ENCODE measurements at regions not wholly inside any gene's neighbourhood (a gene's known extent, or its start where the extent isn't known, plus 50 kb on each side); places are given as distances from the start of the nearest gene placed in this dataset.

- 53 to 58% (median 56%) methylated on average over 9 of the region's 9 CpGs for WGBS, 3 donors
- no peak overlapping the region for H3K27ac ChIP-seq (ENCODE audit: low read depth, low read length)
These were observed 1337.2 kb downstream of the TBC1D22A start for GRCh38 chr22:48099671-48100070.

- no peak overlapping the region for H3K27ac ChIP-seq (ENCODE audit: low read depth, low read length)
- 67 to 87% (median 84%) methylated on average over 8 of the region's 8 CpGs for WGBS, 3 donors
These were observed 1336.8 kb downstream of the TBC1D22A start for GRCh38 chr22:48099251-48099650.

- 59 to 67% (median 59%) methylated on average over 10 of the region's 10 CpGs for WGBS, 3 donors
- no peak overlapping the region for H3K27ac ChIP-seq (ENCODE audit: low read depth, low read length)
These were observed 1336.4 kb downstream of the TBC1D22A start for GRCh38 chr22:48098921-48099245.

- WGBS, 3 donors = 40 to 44% (median 42%) methylated on average over 8 of the region's 8 CpGs
- no peak overlapping the region for H3K27ac ChIP-seq (ENCODE audit: low read depth, low read length)
These were observed 1335.9 kb downstream of the TBC1D22A start for GRCh38 chr22:48098243-48098920.

- WGBS, 3 donors = 53 to 55% (median 54%) methylated on average over 7 of the region's 7 CpGs
- H3K27ac ChIP-seq (ENCODE audit: low read depth, low read length) = no peak overlapping the region
These were observed 1335.3 kb downstream of the TBC1D22A start for GRCh38 chr22:48097723-48098122.

- H3K27ac ChIP-seq (ENCODE audit: low read depth, low read length) = no peak overlapping the region
- WGBS, 3 donors = 48 to 84% (median 77%) methylated on average over 13 of the region's 13 CpGs
These were observed 1334.6 kb downstream of the TBC1D22A start for GRCh38 chr22:48096851-48097665.

- H3K27ac ChIP-seq (ENCODE audit: low read depth, low read length) = no peak overlapping the region
- 59 to 78% (median 71%) methylated on average over 7 of the region's 7 CpGs for WGBS, 3 donors
These were observed 1334.0 kb downstream of the TBC1D22A start for GRCh38 chr22:48096411-48096810.

GRCh38 chr22:48093981-48094380 is 1331.5 kb downstream of the TBC1D22A start:
- WGBS, 3 donors = 78 to 85% (median 81%) methylated on average over 8 of the region's 8 CpGs
- H3K27ac ChIP-seq (ENCODE audit: low read depth, low read length) = no peak overlapping the region

- 52 to 55% (median 54%) methylated on average over 4 of the region's 4 CpGs for WGBS, 3 donors
These were observed 1330.4 kb downstream of the TBC1D22A start for GRCh38 chr22:48092866-48093265.

GRCh38 chr22:48091656-48092223 is 1329.3 kb downstream of the TBC1D22A start:
- no peak overlapping the region for H3K27ac ChIP-seq (ENCODE audit: low read depth, low read length)
- WGBS, 3 donors = 76 to 84% (median 81%) methylated on average over 10 of the region's 10 CpGs

More at GRCh38 chr22:48092866-48093265, 1330.4 kb downstream of the TBC1D22A start:
- no peak overlapping the region for H3K27ac ChIP-seq (ENCODE audit: low read depth, low read length)

- H3K27ac ChIP-seq (ENCODE audit: low read depth, low read length) = no peak overlapping the region
- 58 to 85% (median 80%) methylated on average over 11 of the region's 11 CpGs for WGBS, 3 donors
These were observed 1328.7 kb downstream of the TBC1D22A start for GRCh38 chr22:48091060-48091650.

- 13 to 46% (median 19%) methylated on average over 7 of the region's 7 CpGs for WGBS, 3 donors
- H3K27ac ChIP-seq (ENCODE audit: low read depth, low read length) = no peak overlapping the region
These were observed 1327.9 kb downstream of the TBC1D22A start for GRCh38 chr22:48090332-48090672.

- 24 to 43% (median 25%) methylated on average over 18 to 19 of the region's 19 CpGs for WGBS, 3 donors
- no peak overlapping the region for H3K27ac ChIP-seq (ENCODE audit: low read depth, low read length)
These were observed 1327.3 kb downstream of the TBC1D22A start for GRCh38 chr22:48089601-48090331.

GRCh38 chr22:48088926-48089536 is 1326.6 kb downstream of the TBC1D22A start:
- H3K27ac ChIP-seq (ENCODE audit: low read depth, low read length) = no peak overlapping the region
- 85 to 90% (median 88%) methylated on average over 8 of the region's 8 CpGs for WGBS, 3 donors

GRCh38 chr22:48088251-48088650 is 1325.8 kb downstream of the TBC1D22A start:
- no peak overlapping the region for H3K27ac ChIP-seq (ENCODE audit: low read depth, low read length)
- 76 to 85% (median 78%) methylated on average over 5 of the region's 5 CpGs for WGBS, 3 donors

- 62 to 83% (median 79%) methylated on average over 8 of the region's 8 CpGs for WGBS, 3 donors
- no peak overlapping the region for H3K27ac ChIP-seq (ENCODE audit: low read depth, low read length)
These were observed 1323.6 kb downstream of the TBC1D22A start for GRCh38 chr22:48085901-48086645.

- 59 to 64% (median 64%) methylated on average over 11 of the region's 11 CpGs for WGBS, 3 donors
- H3K27ac ChIP-seq (ENCODE audit: low read depth, low read length) = no peak overlapping the region
These were observed 1322.2 kb downstream of the TBC1D22A start for GRCh38 chr22:48084729-48085050.
